Neural progenitor cell (in vitro differentiated cells): ENCODE measurements at regions not wholly inside any gene's neighbourhood (a gene's known extent, or its start where the extent isn't known, plus 50 kb on each side); places are given as distances from the start of the nearest gene placed in this dataset.

Experiments
- CTCF ChIP-seq: fragments of 200-600 bp; sonication (generic); IDR thresholded peaks from 2 replicates; pipeline ENCODE4 v1.5.1; 2017; ENCODE audit warnings: antibody characterized with exemption, mild to moderate bottlenecking
- EZH2 ChIP-seq: fragments of 200-600 bp; sonication (generic); IDR thresholded peaks from 2 replicates; pipeline ENCODE4 v1.6.1; 2017; ENCODE audit warnings: antibody characterized with exemption, mild to moderate bottlenecking, moderate library complexity

GRCh38 chr5:14036947-14037346, 92.5 kb upstream of the DNAH5 start:
- TF ChIP-seq CTCF (no peak), EZH2 (no peak)
